ENCODE measurements at regions not wholly inside any gene's neighbourhood (a gene's known extent, or its start where the extent isn't known, plus 50 kb on each side); places are given as distances from the start of the nearest gene placed in this dataset.
"Not testable (repeated sequence)": the region's sequence is repeated elsewhere in the genome, so short reads cannot be mapped to it uniquely, and the experiment has no call there.

- DNase-seq (ENCODE audit: low spot score): peak; percentile 62
Observed at GRCh38 chr12:25866586-25867378, 91.7 kb upstream of the RASSF8 start.

GRCh38 chr12:25868193-25868592, 90.3 kb upstream of the RASSF8 start:
- DNase-seq (ENCODE audit: low spot score): no peak

- DNase-seq (ENCODE audit: low spot score): no peak
Observed at GRCh38 chr12:25872137-25872536, 86.3 kb upstream of the RASSF8 start.

- DNase-seq (ENCODE audit: low spot score): no peak
Observed at GRCh38 chr12:25875661-25876060, 82.8 kb upstream of the RASSF8 start.

GRCh38 chr12:25876383-25877045, 82.0 kb upstream of the RASSF8 start:
- DNase-seq (ENCODE audit: low spot score): no peak

- no peak for DNase-seq (ENCODE audit: low spot score)
Observed at GRCh38 chr12:25877446-25877845, 81.0 kb upstream of the RASSF8 start.

- no peak for DNase-seq (ENCODE audit: low spot score)
Observed at GRCh38 chr12:25882266-25882665, 76.2 kb upstream of the RASSF8 start.

- no peak for DNase-seq (ENCODE audit: low spot score)
Observed at GRCh38 chr12:25883026-25883916, 75.2 kb upstream of the RASSF8 start.

- no peak for DNase-seq (ENCODE audit: low spot score)
Observed at GRCh38 chr12:25884024-25884919, 74.2 kb upstream of the RASSF8 start.

- DNase-seq (ENCODE audit: low spot score): no peak
Observed at GRCh38 chr12:25884920-25885234, 73.6 kb upstream of the RASSF8 start.

GRCh38 chr12:25886396-25886795, 72.1 kb upstream of the RASSF8 start:
- no peak for DNase-seq (ENCODE audit: low spot score)

- no peak for DNase-seq (ENCODE audit: low spot score)
Observed at GRCh38 chr12:25887367-25887766, 71.1 kb upstream of the RASSF8 start.

- no peak for DNase-seq (ENCODE audit: low spot score)
Observed at GRCh38 chr12:25889185-25889584, 69.3 kb upstream of the RASSF8 start.

- not testable (repeated sequence) for DNase-seq (ENCODE audit: low spot score)
Observed at GRCh38 chr12:25891095-25891494, 67.4 kb upstream of the RASSF8 start.

GRCh38 chr12:25894759-25895158, 63.7 kb upstream of the RASSF8 start:
- no peak for DNase-seq (ENCODE audit: low spot score)

- no peak for DNase-seq (ENCODE audit: low spot score)
Observed at GRCh38 chr12:25896981-25897380, 61.5 kb upstream of the RASSF8 start.

- DNase-seq (ENCODE audit: low spot score): no peak
Observed at GRCh38 chr12:25903603-25904245, 54.8 kb upstream of the RASSF8 start.

GRCh38 chr12:25904442-25904841, 54.0 kb upstream of the RASSF8 start:
- no peak for DNase-seq (ENCODE audit: low spot score)

- no peak for DNase-seq (ENCODE audit: low spot score)
Observed at GRCh38 chr12:25906651-25907340, 51.7 kb upstream of the RASSF8 start.
